Upper lobe of left lung (tissue), 4 donors: ENCODE measurements at regions not wholly inside any gene's neighbourhood (a gene's known extent, or its start where the extent isn't known, plus 50 kb on each side); places are given as distances from the start of the nearest gene placed in this dataset.

Source experiments
- EP300 ChIP-seq, 4 donors: sonication (generic); formaldehyde crosslinking; IDR thresholded peaks; one replicate each; pipeline ENCODE4 v1.5.1; 2017; ENCODE audit warnings: antibody characterized with exemption in 4 of 4, control low read depth in 2 of 4
- POLR2A ChIP-seq, 4 donors: fragments of 450-650 bp; IDR thresholded peaks; one replicate each; pipeline ENCODE4 v1.5.1; 2016 to 2017; ENCODE audit warnings: antibody characterized with exemption in 4 of 4, mild to moderate bottlenecking in 2 of 4
- POLR2AphosphoS5 ChIP-seq, 2 donors: sonication (generic); formaldehyde crosslinking; IDR thresholded peaks; one replicate each; pipeline ENCODE4 v1.5.1; 2017; ENCODE audit warnings: antibody characterized with exemption in 2 of 2
- TF ChIP-seq, protein P1 (sequence below), 6 experiments: fragments of 450-650 bp in 4 of 6; fragments of 200-600 bp in 2 of 6; sonication (generic) in 2 of 6; IDR thresholded peaks; one replicate each; pipeline ENCODE4 v1.5.1; 2016 to 2019; ENCODE audit warnings: antibody characterized with exemption in 6 of 6

DNA sequence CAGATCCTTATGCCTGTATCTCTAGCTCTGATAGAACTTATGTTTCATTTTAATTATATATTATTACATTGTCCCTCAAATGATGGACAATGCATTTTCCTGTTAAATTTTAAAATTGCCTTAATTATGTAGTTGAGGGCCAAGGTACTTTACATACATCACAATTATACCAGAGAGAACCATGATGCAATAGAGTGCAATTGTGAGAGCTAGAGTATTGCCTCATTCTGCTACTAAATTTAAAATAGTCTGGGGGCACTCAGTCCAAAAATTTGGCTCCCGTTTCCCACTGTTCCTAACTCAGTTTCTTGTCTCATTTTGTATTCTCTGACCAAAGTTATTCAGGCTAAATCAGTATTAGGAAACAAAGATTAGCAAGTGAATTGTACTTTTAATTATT, 378.5 kb upstream of the ZFP42 start:
- TF ChIP-seq, protein P1, sequence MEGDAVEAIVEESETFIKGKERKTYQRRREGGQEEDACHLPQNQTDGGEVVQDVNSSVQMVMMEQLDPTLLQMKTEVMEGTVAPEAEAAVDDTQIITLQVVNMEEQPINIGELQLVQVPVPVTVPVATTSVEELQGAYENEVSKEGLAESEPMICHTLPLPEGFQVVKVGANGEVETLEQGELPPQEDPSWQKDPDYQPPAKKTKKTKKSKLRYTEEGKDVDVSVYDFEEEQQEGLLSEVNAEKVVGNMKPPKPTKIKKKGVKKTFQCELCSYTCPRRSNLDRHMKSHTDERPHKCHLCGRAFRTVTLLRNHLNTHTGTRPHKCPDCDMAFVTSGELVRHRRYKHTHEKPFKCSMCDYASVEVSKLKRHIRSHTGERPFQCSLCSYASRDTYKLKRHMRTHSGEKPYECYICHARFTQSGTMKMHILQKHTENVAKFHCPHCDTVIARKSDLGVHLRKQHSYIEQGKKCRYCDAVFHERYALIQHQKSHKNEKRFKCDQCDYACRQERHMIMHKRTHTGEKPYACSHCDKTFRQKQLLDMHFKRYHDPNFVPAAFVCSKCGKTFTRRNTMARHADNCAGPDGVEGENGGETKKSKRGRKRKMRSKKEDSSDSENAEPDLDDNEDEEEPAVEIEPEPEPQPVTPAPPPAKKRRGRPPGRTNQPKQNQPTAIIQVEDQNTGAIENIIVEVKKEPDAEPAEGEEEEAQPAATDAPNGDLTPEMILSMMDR (IDR thresholded peaks at IDR 0.05), result no peak
- no peak for TF ChIP-seq POLR2A (IDR thresholded peaks at IDR 0.05)
- no peak for TF ChIP-seq EP300 (IDR thresholded peaks at IDR 0.05)
- no peak for TF ChIP-seq POLR2AphosphoS5 (IDR thresholded peaks at IDR 0.05)
